HEK293T (cell line): ENCODE measurements at regions not wholly inside any gene's neighbourhood (a gene's known extent, or its start where the extent isn't known, plus 50 kb on each side); places are given as distances from the start of the nearest gene placed in this dataset.

Experiments
- ARNT ChIP-seq: fragments of 450-650 bp; IDR thresholded peaks from 2 replicates; pipeline ENCODE4 v1.6.1; 2017; ENCODE audit warnings: mild to moderate bottlenecking
- BHLHE40 ChIP-seq: fragments of 450-650 bp; IDR thresholded peaks from 2 replicates; pipeline ENCODE4 v1.6.1; 2016; ENCODE audit warnings: mild to moderate bottlenecking, moderate library complexity, borderline replicate concordance
- CTBP1 ChIP-seq: fragments of 450-650 bp; IDR thresholded peaks from 2 replicates; pipeline ENCODE4 v1.6.1; 2016; ENCODE audit warnings: borderline replicate concordance
- FOXK2 ChIP-seq: fragments of 450-650 bp; IDR thresholded peaks from 2 replicates; pipeline ENCODE4 v1.6.1; 2016; ENCODE audit warnings: mild to moderate bottlenecking
- FOXM1 ChIP-seq: fragments of 450-650 bp; IDR thresholded peaks from 2 replicates; pipeline ENCODE4 v1.6.1; 2017; ENCODE audit warnings: mild to moderate bottlenecking, borderline replicate concordance
- HDGF ChIP-seq: fragments of 450-650 bp; IDR thresholded peaks from 2 replicates; pipeline ENCODE4 v1.6.1; 2017; ENCODE audit warnings: antibody characterized with exemption, borderline replicate concordance
- L3MBTL2 ChIP-seq: fragments of 450-650 bp; conservative IDR thresholded peaks from 2 replicates; pipeline ENCODE4 v1.6.1; 2016; ENCODE audit warnings: mild to moderate bottlenecking
- LEF1 ChIP-seq: fragments of 450-650 bp; IDR thresholded peaks from 2 replicates; pipeline ENCODE4 v1.6.1; 2017; ENCODE audit warnings: mild to moderate bottlenecking, borderline replicate concordance
- NFRKB ChIP-seq: fragments of 450-650 bp; IDR thresholded peaks from 2 replicates; pipeline ENCODE4 v1.6.1; 2016; ENCODE audit warnings: mild to moderate bottlenecking, moderate library complexity
- SP1 ChIP-seq: fragments of 450-650 bp; IDR thresholded peaks from 2 replicates; pipeline ENCODE4 v1.6.1; 2017
- TARDBP ChIP-seq: fragments of 450-650 bp; IDR thresholded peaks from 2 replicates; pipeline ENCODE4 v1.6.1; 2016
- TF ChIP-seq, protein P1 (sequence below): fragments of 450-650 bp; IDR thresholded peaks from 2 replicates; pipeline ENCODE4 v1.6.1; 2016

DNA sequence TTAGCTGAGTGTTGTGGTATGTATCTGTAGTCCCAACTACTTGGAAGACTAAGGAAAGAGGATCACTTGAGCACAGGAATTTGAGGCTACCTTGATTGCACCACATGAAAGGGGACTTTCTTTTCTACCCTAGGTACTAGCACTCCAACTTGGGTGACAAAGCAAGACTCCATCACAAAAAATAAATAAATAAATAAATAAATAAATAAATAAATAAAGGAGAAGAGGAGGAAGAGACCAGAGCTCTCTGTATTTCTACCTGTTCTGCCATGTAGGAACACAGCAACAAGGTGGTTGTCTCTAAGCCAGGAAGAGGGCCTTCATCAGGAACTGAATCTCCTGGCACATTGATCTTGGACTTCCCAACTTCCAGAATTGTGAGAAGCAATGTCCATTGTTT is 118.6 kb downstream of the HMHB1 start:
- TF ChIP-seq NFRKB (no peak), HDGF (no peak), L3MBTL2 (no peak), ARNT (no peak), SP1 (no peak), FOXK2 (no peak), LEF1 (no peak), CTBP1 (no peak), BHLHE40 (no peak), TARDBP (no peak), FOXM1 (no peak)
- TF ChIP-seq, protein P1, sequence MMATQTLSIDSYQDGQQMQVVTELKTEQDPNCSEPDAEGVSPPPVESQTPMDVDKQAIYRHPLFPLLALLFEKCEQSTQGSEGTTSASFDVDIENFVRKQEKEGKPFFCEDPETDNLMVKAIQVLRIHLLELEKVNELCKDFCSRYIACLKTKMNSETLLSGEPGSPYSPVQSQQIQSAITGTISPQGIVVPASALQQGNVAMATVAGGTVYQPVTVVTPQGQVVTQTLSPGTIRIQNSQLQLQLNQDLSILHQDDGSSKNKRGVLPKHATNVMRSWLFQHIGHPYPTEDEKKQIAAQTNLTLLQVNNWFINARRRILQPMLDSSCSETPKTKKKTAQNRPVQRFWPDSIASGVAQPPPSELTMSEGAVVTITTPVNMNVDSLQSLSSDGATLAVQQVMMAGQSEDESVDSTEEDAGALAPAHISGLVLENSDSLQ, result no peak
